ENCODE measurements at regions not wholly inside any gene's neighbourhood (a gene's known extent, or its start where the extent isn't known, plus 50 kb on each side); places are given as distances from the start of the nearest gene placed in this dataset.

DNA sequence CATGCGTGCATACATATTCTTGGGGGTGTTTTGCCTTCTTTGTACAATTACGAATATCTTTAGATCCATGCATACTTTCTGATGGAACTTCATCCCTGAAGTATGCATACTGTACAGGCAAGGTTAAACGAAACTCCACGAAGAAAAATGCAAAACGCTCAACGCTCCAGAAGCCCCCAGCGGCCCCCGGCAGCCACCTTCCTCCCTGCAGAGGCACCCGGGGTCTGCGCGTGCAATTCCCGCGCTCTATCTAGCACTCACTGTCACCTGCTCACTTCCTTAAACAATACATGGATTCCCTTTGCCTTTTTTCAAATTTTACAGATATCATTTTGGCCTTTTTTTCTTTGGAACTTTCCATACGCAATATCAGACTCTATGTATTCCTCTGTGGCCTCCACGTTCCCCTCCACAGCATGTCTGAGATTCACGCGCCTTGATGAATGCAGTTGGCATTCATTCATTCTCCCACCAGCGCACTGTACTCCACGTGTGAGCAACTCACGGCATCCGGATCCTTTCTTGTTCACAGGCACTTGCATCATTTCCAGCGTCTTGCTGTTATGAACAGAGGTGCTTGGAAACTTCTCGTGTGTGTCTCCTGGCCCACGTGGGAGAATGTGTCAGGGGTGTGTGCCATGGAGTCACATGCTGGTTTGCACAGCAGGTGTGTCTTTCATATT, 214.3 kb downstream of the CTTN start:
- no peak for DNase-seq

DNA sequence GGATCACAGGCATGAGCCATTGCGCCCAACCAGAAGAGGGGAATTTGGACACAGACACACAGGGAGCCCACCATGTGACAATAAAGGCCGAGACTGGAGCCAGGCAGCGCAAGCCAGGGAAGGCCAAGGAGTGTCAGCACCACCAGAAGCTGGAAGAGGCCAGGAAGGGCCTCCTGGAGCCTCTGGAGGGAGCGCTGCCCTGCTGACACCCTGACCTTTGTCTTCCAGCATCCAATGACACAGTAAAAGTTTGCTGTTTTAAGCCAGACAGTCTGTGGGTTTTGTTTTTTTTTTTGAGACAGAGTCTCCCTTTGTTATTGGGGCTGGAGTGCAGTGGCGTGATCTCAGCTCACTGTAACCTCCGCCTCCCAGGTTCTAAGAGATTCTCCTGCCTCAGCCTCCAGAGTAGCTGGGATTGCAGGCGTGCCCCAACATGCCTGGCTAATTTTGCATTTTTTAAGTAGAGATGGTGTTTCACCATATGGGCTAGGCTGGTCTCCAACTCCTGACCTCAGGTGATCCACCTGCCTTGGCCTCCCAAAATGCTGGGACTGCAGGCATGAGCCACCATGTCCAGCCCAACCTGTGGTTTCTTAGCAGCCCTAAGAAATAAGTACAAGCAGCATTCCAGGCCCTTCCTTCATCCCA, 215.8 kb downstream of the CTTN start:
- DNase-seq, result no peak

DNA sequence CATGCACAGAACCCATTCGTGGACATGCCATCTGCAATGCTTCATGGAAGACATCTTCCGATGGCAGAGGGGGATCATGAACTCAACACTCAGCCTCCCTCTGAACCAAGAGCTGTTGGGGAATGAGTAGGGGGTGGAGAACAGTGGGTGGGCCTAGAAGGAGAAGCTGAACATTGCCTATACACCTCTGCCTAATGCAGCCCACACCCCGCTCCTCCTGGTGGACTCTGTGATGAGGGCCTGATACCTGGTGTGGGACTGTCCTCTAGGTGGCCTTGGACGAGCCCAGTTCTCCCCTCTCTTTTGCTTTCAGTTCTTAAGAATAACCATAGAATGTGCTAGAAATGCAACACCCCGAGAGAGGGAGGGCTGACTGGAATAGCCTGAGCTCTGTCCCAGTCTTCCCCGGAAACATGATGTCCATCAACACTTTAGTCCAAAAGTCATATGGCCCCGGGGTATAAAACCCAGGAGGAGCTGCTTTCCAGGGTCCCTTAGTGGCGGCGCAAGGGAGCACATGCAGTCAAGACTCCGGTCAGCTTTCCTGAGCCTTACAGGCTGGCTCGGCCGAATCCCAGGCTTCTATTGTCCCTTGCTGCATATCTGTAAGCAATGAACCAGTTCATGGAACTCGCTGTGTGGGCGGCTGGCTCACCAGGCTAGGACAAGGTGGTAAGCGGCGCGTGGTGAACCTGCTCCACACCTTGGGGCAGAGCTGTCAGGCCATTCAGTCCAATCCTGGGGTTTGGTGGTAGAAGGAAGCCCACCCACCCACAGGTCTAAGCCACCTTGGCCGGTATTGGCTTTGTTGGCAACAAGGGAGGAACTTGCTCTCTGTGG, 216.9 kb downstream of the CTTN start:
- no peak for DNase-seq

DNA sequence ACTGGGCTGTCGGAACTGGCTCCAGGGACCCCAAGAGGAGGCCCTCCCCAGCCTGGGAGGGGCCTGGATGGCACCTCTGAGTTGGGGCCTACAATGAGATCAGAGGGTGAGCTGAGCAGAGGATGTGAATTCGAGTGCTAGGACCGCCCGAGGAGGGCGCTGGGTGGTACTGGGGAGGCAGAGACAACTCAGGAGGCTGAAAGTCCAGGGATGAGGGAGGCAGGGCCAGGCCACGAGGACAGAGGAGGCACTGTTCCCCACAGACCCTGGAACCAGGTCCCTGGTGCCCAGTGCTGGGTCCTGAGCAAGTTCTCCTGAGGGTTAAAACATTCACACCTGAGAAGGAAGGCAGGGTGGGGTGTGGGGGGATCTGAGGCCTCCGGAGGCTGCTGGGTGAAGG, 218.0 kb downstream of the CTTN start:
- no peak for DNase-seq

DNA sequence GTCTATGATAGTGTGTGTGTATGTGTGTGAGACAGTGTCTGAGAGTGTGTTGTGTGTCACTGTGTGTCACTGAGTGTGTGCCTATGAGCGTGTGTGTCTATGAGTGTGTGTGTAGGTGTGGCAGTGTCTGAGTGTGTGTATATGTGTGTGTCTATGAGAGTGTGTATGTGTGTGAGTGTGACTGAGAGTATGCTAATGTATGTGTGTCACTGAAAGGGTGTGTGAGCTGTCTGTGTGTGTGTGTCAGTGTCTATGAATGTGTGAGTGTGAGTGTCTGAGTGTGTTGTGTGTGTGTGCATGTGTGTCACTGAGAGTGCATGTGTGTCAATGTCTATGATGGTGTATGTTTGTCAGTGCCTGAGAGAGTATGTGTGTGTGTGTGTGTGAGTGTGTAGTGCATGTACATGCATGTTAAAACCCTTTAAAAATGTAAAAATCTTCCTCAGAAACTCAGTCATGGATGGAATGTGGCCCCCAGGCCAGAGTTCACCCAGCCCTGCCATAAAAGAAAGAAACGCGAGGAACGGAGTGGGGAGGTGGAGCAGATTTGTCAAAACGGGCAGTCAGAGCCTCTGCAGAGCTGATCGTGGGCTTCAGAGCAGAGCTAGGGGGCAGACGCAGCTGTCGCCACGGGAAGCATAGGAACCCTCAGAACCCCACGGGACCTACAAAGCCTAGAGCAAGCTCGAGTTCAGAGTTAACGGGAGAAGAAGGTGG, 218.8 kb downstream of the CTTN start:
- no peak for DNase-seq

DNA sequence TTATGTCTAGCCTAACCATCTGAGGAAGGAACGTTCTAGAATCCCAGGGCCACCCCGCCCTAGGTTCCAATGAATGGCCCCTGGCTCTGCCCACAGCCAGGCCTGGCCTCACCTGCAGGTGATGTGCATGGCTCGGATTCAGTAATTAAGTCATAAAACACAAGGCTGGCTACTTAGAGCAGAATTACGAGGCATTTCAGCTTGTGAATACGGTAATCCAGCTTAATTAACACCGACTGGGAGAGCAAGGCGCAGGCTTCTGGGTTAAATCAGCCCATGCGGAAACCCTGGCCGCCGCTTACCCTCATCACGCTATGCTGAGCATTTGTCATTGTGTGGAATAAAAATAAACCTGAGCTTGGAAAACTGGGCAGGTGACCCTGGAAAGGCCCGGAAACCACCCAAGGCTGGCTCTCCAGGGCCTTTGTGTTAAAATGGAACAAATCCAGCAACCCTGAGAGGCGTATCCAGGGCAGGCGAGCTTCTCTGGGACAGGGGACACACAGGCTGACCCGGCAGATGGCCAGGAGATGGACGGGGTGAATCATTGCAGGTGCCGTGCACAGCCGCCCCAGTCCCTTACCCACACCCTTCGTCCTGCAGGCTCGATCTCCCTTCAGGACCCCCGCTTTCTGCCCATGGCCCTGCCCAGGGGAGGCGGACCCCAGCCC, 220.2 kb downstream of the CTTN start:
- no peak for DNase-seq

DNA sequence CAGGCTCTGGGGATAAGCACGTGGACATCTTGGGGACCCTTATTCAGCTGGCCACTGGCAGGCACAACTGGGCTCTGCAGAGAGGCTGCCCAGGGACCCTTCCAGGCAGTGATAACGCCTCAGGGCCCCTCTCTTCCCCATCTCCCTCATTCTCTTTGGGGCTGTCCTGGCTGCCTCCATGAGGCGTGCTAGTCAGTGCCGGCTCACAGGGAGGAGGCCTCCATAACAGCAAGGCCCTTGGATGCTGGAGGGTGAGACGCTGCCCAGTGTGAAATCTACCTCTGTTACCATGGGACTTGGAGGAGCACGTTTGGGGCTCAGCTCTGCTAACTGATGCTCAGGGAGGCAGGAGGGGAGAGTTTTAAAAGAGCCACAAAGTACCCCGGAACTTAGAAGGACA, 221.3 kb downstream of the CTTN start:
- no peak for DNase-seq

DNA sequence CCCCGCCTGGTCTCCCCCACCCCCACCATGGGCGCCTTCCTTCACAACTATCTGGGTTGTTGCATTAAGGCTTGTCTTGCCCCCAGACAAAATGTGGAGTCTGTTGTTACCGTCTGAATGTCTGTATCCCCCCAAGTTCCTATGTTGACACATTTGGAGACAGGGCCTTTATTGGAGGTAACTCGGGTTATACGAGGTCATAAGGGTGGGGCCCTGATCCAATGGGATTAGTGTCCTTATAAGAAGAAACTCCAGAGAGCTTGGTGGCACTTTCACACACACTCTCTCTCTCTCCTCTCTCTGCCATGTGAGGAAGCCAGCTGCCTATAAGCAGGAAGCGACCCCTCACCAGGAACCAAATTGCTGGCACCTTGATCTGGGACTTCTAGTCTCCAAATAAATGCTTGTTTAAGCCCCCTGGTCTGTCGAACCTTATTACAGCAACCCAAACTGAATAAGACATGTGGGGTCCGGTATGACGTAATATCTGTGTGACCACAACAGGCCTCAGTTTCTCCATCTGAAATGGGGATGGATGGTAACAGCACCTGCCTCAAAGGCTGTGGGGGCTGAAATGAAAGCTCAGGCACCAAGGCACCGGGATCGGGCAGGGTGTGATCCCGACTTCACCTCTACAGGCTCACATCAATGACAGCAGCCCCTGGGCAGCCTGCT, 222.3 kb downstream of the CTTN start:
- no peak for DNase-seq

DNA sequence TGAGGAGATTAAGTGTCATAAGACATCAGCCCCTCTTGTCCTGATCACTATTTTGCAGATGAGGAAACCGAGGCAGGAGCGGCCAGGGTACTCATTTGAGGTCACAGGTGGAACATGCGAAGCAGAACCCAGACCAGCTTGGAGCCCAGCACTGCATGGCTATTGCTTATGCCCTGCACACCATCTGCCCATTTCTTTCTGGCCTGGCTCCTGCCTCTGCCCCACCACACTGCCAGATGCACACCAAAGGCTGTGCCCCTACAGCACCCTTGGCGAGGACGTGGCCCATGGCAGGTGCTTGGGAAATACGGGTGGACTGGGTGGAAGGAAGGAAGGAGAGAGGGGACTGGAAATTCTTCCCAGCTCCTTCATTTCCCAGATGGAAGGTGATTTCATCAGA, 222.9 kb downstream of the CTTN start:
- DNase-seq, result no peak

DNA sequence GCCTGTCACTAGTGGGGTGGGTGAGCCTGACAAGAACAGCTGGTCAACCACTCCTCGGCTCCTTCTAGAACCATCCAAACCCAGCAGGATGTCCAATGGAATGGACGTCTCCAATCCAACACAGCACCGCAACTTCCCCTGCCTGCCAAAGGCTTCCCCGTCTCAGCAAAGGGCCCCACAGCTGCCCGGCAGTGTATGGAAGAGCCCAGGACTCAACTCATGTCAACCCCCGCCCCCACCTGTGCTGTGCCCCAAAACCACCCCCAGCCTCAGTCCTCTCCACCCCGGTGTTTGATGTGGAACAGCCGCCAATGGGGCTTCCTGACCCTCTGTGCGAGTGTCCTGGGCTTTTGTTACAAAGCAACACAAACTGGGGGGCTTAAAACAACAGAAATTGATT, 223.8 kb downstream of the CTTN start:
- no peak for DNase-seq

DNA sequence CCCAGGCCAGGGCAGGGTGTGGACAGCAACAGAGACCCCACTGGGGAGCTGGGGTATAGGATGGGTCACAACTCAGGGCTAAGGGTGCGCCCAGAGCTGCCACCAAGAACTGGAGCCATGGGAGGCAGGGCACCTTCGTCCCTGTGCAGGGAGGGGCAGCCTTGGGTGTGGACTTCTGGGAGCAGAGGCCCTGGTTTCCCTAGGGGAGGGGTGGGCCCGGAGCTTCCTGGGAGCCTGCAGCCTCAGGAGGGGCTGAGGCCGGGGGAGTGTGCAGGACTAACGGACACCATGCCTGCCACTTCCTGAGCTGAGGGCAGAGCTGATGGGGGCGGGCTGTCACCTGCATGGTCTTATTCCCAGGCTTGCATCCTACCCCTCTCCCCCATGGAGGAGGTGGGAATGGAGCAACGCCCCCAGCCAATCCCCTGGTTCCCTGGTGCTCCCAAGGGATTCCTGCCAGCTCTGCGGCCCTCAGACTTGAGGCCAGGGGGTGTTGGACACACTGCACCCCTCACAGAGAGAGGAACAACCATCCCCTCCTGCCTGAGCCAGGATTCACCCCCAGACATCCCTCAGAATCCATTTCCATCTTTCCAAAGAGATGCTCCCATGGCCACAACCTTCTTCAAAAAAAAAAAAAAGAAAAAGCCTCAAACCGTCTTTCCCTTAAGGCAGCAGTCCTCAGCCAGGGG, 225.7 kb downstream of the CTTN start:
- no peak for DNase-seq

DNA sequence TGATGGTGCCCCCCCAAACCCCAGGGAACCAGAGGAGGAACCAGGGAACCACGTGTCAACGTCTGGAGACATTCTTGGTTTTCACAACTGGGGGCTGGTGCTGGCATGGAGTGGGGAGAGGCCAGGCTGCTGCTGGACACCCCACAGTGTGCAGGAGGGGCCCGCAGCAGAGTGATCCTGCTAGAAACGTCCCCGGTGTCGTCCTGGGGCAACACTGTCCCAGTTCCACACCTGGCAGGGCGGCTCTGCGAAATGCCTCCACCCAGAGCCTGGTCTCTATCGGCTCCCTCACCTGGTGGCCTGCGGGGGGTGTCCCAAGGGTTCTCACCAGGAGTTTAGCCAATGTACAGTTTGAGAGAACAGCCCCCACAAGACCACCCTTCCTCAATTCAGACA, 226.3 kb downstream of the CTTN start:
- DNase-seq, result no peak

DNA sequence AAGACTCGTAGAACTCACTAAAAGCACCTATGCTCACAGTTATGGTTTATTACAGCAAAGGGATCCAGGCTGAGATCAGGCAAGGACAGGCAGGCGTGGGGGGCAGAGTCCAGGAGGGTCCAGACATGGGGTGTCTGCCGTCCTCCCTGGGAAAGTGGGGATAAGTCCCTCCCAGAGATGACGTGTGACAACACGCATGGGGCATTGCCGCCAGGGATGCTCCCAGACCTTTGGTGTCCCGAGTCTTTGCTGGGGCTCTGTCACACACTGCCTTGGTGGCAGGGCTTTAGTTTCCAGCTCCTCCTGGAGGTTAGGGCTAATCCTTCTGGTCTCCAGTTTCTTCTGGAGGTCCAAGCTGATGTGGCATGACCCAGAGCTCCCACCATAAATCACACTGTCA, 226.7 kb downstream of the CTTN start:
- no peak for DNase-seq

DNA sequence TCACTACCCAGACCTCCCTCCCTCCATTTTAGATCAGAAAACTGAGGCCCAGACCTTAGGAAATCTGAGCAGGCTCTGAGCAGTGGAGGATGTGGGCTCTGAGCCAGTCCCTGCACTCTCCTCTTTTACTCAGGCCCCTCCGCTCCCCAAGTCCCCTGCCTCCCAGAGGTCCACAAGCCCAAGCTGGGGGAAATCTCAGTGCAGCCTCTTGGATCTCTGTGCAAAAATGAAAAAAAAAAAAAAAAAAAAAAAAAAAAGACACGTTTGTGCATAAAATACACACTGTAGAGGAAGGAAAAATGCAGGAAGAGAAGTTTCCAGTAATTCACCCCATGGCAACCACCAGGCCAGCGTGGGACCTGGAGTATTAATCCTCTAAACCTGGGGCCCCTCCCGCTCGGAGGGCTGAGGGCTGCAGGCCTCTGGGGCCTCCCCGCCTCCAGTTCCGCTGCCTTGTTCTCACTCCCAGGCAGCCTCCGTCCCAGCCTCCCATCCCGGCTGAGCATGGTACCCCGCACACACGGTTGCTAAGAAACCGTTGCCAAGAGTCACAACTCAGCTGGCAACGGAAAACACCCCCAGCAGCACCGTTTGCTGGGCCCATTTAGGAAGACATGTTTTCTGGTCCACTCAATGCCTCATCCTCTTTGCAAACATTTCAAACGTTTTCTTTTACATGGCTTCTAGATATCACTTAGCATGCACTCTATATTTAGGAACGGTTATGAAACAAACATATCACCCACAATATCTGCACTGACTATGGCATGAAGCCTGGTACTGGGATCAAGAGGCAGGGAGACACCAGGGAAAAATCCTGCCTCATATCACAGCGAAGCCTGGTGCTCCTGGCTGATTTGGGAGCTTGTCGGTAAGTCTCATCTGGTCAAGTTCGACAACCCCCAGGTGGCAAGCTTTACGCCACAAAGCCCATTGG, 227.5 kb downstream of the CTTN start:
- DNase-seq, result no peak

DNA sequence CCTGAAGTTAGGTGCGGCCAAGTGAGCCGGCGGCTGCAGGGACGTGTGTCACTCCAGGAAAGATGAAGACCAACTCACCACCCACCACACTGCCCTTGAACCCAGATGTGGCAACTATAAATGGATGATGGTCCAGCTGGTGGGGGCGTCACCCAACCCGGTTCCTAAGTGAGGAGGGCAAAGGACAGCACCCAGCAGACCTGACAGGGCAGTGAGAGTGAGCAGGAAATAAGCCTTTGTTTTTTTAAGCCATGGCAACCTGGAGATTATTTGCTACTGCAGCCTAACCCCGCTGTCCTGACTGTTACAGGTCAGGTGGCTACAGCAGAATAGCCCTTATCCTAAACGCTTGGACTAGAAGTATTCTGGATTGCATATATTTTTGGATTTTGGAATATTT, 228.9 kb downstream of the CTTN start:
- DNase-seq, result no peak

DNA sequence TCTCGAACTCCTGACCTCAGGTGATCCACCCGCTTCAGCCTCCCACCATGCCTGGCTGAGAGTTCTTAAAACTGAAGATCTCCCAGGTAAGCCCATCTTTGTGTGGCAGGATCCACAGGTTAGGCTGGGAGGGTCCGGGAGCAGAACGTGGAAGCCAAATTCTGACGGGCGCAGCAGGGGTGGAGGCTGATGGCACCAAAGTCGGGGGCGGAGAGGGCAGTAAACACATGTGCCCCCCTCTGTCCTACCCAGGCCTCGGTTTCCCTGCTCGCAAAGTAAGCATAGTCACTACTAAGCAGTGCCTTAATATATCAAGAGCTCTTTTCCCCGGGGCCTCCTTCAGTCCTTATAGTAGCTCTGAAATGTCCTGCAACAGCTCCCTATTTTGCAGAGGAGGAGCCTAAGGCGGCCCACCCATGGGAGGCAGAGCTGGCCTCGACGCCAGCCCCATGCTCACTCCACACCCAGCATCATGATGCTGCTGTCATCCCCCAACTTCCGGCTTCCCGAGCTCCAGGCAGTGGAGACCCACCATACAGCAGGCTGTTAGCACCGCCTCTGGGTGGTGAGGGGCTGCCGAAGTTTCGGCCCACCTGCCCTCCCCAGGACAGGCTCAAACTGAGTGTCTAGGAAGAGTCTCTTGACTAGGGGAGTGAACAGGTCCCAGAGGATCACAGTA, 230.0 kb downstream of the CTTN start:
- no peak for DNase-seq

DNA sequence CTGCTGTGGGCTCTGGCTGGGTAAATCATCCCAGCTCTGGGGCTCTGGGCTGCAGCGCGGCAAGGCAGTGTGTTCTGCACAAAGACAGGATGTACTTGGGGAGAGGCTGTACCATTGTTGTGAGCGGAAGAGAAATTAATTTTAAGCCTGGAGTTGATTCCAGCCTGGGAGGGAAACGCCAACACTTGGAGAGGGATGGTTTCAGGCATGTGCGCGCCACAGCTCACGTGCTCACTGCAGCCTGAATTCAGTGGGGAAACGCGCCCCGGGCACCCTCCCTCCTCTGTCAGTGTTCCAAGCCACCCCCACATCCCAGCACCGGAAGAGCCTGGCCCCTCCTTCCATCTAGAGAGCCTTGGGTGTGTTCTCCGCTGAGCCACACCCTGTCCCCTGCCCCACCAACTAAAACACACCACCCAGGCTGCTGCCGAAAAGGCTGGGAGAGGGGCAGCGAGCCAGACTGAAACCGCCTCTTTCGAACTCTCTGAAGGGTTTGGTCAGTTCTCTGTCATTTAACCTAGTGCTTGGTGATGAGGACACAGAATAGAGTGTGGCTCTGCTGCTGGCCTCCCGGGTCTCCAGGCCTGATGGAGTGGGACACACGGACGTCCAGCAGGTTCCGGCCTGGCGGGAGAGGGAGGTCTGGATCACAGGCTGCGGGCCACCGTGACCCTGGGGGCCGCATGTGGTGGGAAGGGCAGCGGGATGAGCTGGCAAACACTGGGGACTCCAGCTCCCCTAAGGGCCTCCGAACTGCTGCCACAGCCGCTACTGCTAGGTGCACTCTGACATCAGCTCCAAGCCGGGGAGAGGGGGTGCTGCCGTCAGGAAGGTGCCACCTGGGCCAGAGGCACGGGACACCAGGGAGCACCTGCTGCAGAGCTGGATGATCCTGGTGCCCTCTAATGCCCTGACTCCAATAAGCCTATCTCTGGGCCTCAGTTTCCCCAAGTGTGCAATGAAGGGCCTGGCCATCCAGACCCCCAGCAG, 230.8 kb downstream of the CTTN start:
- DNase-seq, result no peak

DNA sequence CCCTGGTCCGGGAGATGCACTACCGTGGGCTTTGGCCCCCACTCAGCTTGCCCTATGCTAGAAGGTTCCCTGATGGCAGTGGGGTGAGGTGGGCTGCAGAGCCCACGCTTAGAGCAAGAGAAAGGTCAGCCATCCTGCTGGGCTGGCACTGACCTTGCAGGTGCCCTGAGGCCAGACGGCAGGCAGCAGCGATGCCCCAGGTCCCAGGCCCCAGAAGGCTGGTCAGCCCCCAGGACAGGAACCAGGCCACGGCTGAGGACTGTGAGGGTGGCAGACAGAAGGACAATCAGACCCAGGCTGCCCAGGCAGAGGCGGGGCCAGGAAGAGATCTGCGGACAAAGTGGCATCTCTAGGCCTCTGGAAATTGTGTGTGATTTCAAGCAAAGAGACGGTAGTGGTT, 231.7 kb downstream of the CTTN start:
- no peak for DNase-seq
